Osteocyte (in vitro differentiated cells): ENCODE measurements at regions not wholly inside any gene's neighbourhood (a gene's known extent, or its start where the extent isn't known, plus 50 kb on each side); places are given as distances from the start of the nearest gene placed in this dataset.
"Not testable (repeated sequence)": the region's sequence is repeated elsewhere in the genome, so short reads cannot be mapped to it uniquely, and the experiment has no call there.

ENCODE experiments used
- DNase-seq: peaks from one replicate; pipeline ENCODE4 v3.0.0; 2021; ENCODE audit warnings: mixed read lengths; ENCODE audit not compliant: unreplicated experiment; ENCODE audit errors: extremely low spot score
- H3K27ac Mint-ChIP-seq: one replicate; pipeline ENCODE4 v1.8.0; 2021; ENCODE audit warnings: mild to moderate bottlenecking, mixed read lengths; ENCODE audit not compliant: unreplicated experiment
- H3K27me3 Mint-ChIP-seq: one replicate; pipeline ENCODE4 v1.8.0; 2021; ENCODE audit warnings: mixed read lengths; ENCODE audit not compliant: unreplicated experiment
- H3K36me3 Mint-ChIP-seq: one replicate; pipeline ENCODE4 v1.8.0; 2021; ENCODE audit warnings: mixed read lengths; ENCODE audit not compliant: unreplicated experiment
- H3K4me1 Mint-ChIP-seq: one replicate; pipeline ENCODE4 v1.8.0; 2021; ENCODE audit warnings: mixed read lengths; ENCODE audit not compliant: unreplicated experiment
- H3K4me3 Mint-ChIP-seq: one replicate; pipeline ENCODE4 v1.8.0; 2021; ENCODE audit warnings: mild to moderate bottlenecking, moderate library complexity, mixed read lengths; ENCODE audit not compliant: unreplicated experiment
- H3K9me3 Mint-ChIP-seq: one replicate; pipeline ENCODE4 v1.8.0; 2021; ENCODE audit warnings: mixed read lengths; ENCODE audit not compliant: unreplicated experiment
- CTCF ChIP-seq: fragments of 200-600 bp; sonication (generic); IDR thresholded peaks from 2 replicates; pipeline ENCODE4 v1.5.0; 2021; ENCODE audit warnings: antibody characterized with exemption, mild to moderate bottlenecking, moderate library complexity

- Mint-ChIP-seq H3K27ac (no peak overlapping the region), H3K9me3 (peaks cover 3% of the 10 kb centered on the region), H3K4me1 (no peaks in the 10 kb centered on the region), H3K36me3 (no peaks in the 10 kb centered on the region), H3K4me3 (no peak overlapping the region), H3K27me3 (peaks cover 3% of the 10 kb centered on the region)
- no peak for DNase-seq
- TF ChIP-seq CTCF, result no peak
These were observed 589.3 kb downstream of the TFAP2A start for GRCh38 chr6:9825526-9825925.

DNA sequence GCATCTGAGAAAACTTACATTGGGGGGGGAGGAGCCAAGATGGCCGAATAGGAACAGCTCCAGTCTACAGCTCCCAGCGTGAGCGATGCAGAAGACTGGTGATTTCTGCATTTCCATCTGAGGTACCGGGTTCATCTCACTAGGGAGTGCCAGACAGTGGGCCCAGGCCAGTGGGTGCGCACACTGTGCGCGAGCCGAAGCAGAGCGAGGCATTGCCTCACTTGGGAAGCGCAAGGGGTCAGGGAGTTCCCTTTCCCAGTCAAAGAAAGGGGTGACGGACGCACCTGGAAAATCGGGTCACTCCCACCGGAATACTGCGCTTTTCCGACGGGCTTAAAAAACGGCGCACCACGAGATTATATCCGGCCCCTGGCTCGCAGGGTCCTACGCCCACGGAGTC lies 604.1 kb downstream of the TFAP2A start:
- not testable (repeated sequence) for H3K4me3 Mint-ChIP-seq, H3K27ac Mint-ChIP-seq, DNase-seq, H3K27me3 Mint-ChIP-seq, H3K36me3 Mint-ChIP-seq, H3K9me3 Mint-ChIP-seq, H3K4me1 Mint-ChIP-seq

DNA sequence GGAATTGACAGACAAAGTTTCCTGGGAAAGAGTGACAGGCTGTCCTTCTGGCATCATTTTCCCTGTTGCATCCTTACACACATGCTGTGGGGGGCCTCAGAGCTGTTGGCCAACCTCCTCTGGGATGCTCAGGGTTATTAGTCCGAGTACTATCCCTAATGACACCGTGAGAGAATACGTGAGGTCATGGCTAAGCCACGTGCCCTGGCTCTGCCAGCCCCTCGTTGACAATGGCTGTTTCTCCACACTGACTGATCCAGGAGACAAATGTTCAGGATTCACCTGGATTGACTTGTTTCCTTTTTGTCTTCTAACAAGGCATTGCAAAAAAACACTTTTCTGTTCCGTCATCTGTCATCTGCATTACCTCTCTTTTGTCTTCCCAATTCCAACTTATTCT lies 604.6 kb downstream of the TFAP2A start:
- no peak overlapping the region for H3K4me3 Mint-ChIP-seq

DNA sequence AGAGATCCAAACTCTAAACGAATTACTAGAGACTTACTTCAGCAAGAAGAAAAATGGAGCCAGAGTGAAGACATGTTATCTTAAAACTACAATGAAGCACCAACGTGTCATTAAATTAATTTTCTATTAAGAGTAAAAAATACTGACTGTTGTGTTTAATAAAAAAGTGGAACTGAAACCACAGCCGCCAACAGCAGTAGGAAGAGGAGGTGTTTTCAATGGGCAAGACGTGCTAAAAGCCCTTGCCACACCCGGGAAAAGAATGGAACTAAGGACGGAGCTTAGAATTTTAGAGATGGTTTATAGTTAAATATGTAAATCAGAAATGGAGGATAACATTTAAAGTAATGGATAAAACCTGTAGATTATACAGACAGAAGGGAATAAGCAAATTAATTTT lies 608.7 kb downstream of the TFAP2A start:
- no peak for TF ChIP-seq CTCF
- Mint-ChIP-seq H3K4me1 (no peaks in the 10 kb centered on the region), H3K4me3 (no peak overlapping the region)

More for the DNA sequence above, 604.6 kb downstream of the TFAP2A start:
- TF ChIP-seq CTCF, result no peak
- H3K36me3 Mint-ChIP-seq, result no peaks in the 10 kb centered on the region
- H3K9me3 Mint-ChIP-seq, result peaks cover 8% of the 10 kb centered on the region
- no peak for DNase-seq
- no peak overlapping the region for H3K27ac Mint-ChIP-seq
- H3K4me1 Mint-ChIP-seq, result no peaks in the 10 kb centered on the region
- no peaks in the 10 kb centered on the region for H3K27me3 Mint-ChIP-seq

DNA sequence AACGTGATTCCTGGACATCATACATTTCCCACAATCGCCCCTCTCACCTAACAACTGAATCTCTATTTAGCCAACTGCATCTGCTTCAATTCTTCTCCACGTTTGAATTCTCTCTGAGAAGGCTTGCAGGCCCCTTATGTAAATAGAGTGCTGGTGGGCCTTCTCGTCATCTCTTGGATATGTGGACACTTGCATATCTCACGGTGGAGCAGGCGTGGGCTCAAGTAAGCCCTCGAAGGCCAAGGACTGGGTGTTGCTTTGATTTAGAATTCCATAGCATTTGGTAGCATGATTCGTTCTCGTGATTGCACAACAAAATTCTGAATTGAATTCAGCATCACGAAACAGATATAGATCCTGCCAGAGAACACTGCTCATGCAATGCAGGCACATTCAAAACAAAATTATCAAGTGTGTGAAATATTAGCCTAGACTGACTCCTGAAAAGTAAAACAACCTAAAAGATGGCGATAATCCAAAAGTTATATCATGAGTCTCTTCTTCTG lies 613.6 kb downstream of the TFAP2A start:
- no peak overlapping the region for H3K4me3 Mint-ChIP-seq
- H3K27me3 Mint-ChIP-seq, result no peaks in the 10 kb centered on the region
- H3K27ac Mint-ChIP-seq, result no peak overlapping the region
- peaks cover 8% of the 10 kb centered on the region for H3K9me3 Mint-ChIP-seq
- no peak for DNase-seq
- no peak for TF ChIP-seq CTCF
- H3K36me3 Mint-ChIP-seq, result no peaks in the 10 kb centered on the region
- H3K4me1 Mint-ChIP-seq, result no peaks in the 10 kb centered on the region

More for the DNA sequence above, 608.7 kb downstream of the TFAP2A start:
- DNase-seq, result no peak
- Mint-ChIP-seq H3K36me3 (no peaks in the 10 kb centered on the region), H3K27me3 (no peaks in the 10 kb centered on the region), H3K9me3 (peaks cover 8% of the 10 kb centered on the region), H3K27ac (no peak overlapping the region)

DNA sequence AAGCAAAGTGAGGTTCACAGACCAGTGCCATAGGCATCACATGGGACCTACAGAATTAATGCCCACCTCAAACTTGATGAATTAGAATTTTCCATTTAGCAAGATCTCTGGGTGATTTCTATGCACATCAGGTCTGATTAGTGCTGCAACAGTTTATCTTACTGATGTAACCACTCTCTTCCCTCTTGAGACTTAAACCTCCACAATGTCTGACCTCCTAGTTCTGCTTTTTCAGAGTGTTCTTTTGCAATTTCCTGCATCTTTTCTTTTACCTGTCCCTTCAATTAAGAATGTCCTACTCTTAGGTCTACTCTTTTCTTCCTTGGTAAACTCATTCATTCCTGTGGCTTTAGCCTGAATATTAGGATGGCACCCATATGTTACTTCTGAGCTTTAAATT lies 615.3 kb downstream of the TFAP2A start:
- peaks cover 13% of the 10 kb centered on the region for H3K4me1 Mint-ChIP-seq
- no peaks in the 10 kb centered on the region for H3K9me3 Mint-ChIP-seq
- H3K27ac Mint-ChIP-seq, result no peak overlapping the region

More for the DNA sequence above, 615.3 kb downstream of the TFAP2A start:
- no peak for TF ChIP-seq CTCF
- Mint-ChIP-seq H3K4me3 (no peak overlapping the region), H3K27me3 (no peaks in the 10 kb centered on the region), H3K36me3 (no peaks in the 10 kb centered on the region)
- no peak for DNase-seq
